Bronchial epithelial cell (primary cell): ENCODE measurements at regions not wholly inside any gene's neighbourhood (a gene's known extent, or its start where the extent isn't known, plus 50 kb on each side); places are given as distances from the start of the nearest gene placed in this dataset.

Experiments
- DNase-seq: peaks from one replicate; pipeline ENCODE4 v3.0.0-alpha.2; 2010; ENCODE audit warnings: low read depth
- FAIRE-seq: peaks from 2 replicates; lab custom pipeline; 2011; peaks lifted over from hg19 to GRCh38; lab: Jason Lieb, UNC
- H3K27me3 ChIP-seq: 2 replicates; pipeline ENCODE4 v1.5.1; 2011; ENCODE audit warnings: low read length; ENCODE audit not compliant: control insufficient read depth, insufficient read depth
- H3K36me3 ChIP-seq: 2 replicates; pipeline ENCODE4 v1.5.1; 2011; ENCODE audit warnings: low read length; ENCODE audit not compliant: control insufficient read depth, insufficient read depth
- H3K4me3 ChIP-seq: 2 replicates; pipeline ENCODE4 v1.5.1; 2011; ENCODE audit warnings: mild to moderate bottlenecking, low read depth, low read length, control low read depth
- TF ChIP-seq, protein P1 (sequence below): IDR thresholded peaks from 2 replicates; pipeline ENCODE4 v1.5.1; 2011; ENCODE audit warnings: mild to moderate bottlenecking, moderate library complexity, low read length, control low read depth, inconsistent platforms; ENCODE audit not compliant: insufficient read depth, severe bottlenecking

- H3K27me3 ChIP-seq = no peaks in the 10 kb centered on the region
- no peak for FAIRE-seq
- TF ChIP-seq, protein P1, sequence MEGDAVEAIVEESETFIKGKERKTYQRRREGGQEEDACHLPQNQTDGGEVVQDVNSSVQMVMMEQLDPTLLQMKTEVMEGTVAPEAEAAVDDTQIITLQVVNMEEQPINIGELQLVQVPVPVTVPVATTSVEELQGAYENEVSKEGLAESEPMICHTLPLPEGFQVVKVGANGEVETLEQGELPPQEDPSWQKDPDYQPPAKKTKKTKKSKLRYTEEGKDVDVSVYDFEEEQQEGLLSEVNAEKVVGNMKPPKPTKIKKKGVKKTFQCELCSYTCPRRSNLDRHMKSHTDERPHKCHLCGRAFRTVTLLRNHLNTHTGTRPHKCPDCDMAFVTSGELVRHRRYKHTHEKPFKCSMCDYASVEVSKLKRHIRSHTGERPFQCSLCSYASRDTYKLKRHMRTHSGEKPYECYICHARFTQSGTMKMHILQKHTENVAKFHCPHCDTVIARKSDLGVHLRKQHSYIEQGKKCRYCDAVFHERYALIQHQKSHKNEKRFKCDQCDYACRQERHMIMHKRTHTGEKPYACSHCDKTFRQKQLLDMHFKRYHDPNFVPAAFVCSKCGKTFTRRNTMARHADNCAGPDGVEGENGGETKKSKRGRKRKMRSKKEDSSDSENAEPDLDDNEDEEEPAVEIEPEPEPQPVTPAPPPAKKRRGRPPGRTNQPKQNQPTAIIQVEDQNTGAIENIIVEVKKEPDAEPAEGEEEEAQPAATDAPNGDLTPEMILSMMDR = no peak
- H3K4me3 ChIP-seq = no peak overlapping the region
- peak; percentile 25 for DNase-seq
- no peaks in the 10 kb centered on the region for H3K36me3 ChIP-seq
Measured at GRCh38 chr13:89136678-89137077, 1465.5 kb downstream of the SLITRK5 start.

DNA sequence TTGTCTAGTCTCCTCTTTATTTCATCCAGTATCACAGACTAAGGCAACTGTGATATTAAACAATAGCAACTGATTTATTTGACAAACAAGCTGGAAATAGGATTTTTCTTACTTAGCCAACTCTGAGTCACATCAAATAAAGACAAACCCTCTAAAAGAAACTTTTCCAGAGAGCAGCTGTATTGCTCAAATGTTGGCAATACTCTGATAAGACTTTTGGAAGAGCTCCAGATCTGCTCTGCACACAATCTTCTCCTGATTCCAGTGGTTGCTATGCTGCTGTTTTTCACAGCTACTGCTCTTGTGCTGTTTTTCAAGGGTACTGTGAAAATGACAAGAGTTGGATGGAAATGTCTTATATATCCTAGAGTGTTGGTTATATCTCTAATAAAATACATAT, 1479.2 kb downstream of the SLITRK5 start:
- TF ChIP-seq, protein P1 = no peak
- Histone ChIP-seq H3K4me3 (no peak overlapping the region), H3K27me3 (no peaks in the 10 kb centered on the region), H3K36me3 (no peaks in the 10 kb centered on the region)
- DNase-seq = peak; percentile 40
- FAIRE-seq = no peak

- no peaks in the 10 kb centered on the region for H3K27me3 ChIP-seq
- TF ChIP-seq, protein P1 = no peak
- FAIRE-seq (no peak), DNase-seq (no peak)
- H3K4me3 ChIP-seq = no peak overlapping the region
- no peaks in the 10 kb centered on the region for H3K36me3 ChIP-seq
Measured at GRCh38 chr13:89153941-89154340, 1482.8 kb downstream of the SLITRK5 start.

DNA sequence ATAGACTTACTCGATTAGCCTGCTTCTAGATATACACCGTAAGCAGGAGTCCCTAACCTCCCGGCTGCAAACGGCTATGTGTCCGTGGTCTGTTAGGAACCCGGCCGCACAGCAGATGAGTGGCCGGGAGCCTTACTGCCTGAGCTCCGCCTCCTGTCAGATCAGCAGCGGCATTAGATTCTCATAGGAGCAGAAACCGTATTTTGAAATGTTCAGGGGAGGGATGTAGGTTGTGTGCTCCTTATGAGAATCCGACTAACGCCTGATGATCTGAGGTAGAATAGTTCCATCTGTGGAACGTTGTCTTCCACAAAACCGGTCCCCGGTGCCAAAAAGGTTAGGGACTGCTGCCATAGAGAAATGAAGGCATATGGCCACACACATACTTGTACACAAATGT, 1491.9 kb downstream of the SLITRK5 start:
- Histone ChIP-seq H3K4me3 (no peak overlapping the region), H3K27me3 (no peaks in the 10 kb centered on the region), H3K36me3 (no peaks in the 10 kb centered on the region)
- DNase-seq (no peak), FAIRE-seq (no peak)
- TF ChIP-seq, protein P1 = no peak

DNA sequence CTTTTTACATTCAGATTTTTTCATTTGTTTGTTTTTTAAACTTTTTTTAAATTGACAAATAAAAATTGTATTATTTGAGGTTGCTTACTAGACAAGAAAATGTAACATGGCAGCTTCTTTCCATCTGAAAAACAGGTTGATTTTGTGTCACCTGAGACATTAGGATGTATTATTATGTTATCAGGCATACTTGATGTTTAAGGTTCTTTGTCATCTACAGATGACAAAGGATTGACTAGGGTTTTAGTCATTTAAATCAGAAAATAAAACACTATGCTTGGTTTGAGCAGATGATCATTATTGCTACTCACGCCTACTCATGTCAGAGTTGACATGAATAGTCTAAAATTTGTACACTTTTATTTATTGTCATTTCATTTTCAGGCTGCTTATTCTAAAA, 1494.5 kb downstream of the SLITRK5 start:
- no peak for DNase-seq
- no peak for FAIRE-seq
- Histone ChIP-seq H3K4me3 (no peak overlapping the region), H3K36me3 (no peaks in the 10 kb centered on the region), H3K27me3 (no peaks in the 10 kb centered on the region)
- TF ChIP-seq, protein P1 = no peak

- TF ChIP-seq, protein P1 = no peak
- Histone ChIP-seq H3K36me3 (no peaks in the 10 kb centered on the region), H3K4me3 (no peak overlapping the region), H3K27me3 (no peaks in the 10 kb centered on the region)
- FAIRE-seq (no peak), DNase-seq (no peak)
Measured at GRCh38 chr13:89169951-89170350, 1498.8 kb downstream of the SLITRK5 start.
